ENCODE measurements at regions not wholly inside any gene's neighbourhood (a gene's known extent, or its start where the extent isn't known, plus 50 kb on each side); places are given as distances from the start of the nearest gene placed in this dataset.
"Not testable (repeated sequence)": the region's sequence is repeated elsewhere in the genome, so short reads cannot be mapped to it uniquely, and the experiment has no call there.

DNA sequence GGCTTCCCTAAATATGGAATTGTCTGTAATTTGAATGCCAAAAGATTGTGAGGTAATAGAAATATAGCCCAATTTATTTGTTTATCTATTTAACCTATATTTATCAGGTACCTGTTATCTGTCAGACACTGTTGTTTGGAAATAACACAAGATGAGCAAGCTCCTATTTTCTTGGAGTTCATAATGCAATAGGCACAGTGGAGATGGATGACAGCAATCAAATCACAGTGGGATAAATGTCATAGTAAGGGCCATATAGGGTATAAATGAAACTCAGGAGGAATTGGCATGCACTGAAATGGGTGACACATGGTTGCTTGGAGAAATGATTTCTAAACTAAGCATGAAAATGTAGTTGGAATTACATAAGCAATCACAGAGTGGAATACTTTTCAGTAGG, 761.8 kb upstream of the MBL2 start:
- no peak for DNase-seq (ENCODE audit: low read depth)

DNA sequence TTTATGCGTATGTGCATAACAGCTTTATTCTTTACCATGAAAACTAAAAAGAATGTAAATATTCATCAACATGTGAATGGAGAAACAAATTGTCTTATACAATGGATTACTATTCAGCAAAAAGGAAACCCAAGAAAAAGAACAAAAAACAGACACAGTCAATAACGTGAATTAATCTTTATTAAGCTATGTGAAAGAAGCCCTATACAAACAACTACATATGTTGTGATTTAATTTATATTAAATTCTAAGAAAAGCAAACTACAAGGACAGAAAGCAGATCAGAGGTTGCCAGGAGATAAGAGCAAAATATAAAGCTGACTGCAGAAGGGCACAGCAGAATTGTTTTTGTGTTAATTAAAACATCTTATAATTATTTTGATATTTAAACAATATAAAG, 756.4 kb upstream of the MBL2 start:
- DNase-seq (ENCODE audit: low read depth) = no peak

DNA sequence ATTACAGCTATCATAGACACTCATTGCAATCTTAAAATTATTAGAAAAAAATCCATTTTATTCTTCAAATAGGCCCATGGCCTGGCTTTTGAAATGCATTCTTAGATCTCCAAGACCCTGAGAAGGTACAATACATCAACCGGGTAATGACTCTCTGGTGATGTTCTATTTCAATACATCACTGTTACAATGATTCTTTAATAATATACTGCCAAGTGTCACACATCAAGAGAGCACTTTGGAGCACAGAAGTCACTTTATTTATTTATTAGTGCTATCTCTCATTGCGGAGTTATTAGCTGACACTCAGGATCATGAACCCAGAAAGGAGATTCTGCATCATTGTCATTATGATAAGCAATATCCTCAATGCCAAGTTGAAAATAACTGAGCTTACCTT, 748.5 kb upstream of the MBL2 start:
- DNase-seq (ENCODE audit: low read depth) = no peak

DNA sequence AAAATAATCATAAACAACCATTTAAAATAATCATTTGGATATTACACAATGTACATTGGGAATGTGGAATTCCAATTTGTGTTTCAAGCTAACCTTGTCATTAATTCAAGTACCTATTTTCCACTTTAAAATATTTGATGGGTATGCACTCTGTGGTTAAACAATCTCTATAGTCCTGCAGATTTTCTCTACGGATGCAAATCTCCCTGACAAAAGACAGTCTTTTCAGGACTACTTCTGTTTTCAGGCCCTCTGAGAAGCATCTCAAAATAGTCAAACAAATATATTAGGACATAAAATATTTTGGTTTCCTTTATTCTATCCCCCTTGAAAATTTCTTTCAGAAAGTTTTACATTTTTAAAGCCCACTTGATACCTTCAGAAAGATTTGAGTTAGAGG, 735.6 kb upstream of the MBL2 start:
- no peak for DNase-seq (ENCODE audit: low read depth)

DNA sequence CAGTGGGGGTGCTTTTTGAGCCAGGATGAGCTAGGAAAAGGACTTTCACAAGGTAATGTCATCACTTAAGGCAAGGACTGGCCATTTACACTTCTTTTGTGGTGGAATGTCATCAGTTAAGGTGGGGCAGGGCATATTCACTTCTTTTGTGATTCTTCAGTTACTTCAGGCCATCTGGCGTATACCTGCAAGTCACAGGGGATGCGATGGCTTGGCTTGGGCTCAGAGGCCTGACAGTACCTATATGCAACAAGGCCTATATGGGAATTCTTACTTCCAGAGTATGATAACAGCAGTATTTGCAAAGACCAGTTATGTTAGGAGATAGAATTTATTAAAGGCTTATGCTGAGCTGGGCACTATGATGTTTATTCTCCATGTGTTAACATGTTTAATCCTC, 731.9 kb upstream of the MBL2 start:
- DNase-seq (ENCODE audit: low read depth) = not testable (repeated sequence)

DNA sequence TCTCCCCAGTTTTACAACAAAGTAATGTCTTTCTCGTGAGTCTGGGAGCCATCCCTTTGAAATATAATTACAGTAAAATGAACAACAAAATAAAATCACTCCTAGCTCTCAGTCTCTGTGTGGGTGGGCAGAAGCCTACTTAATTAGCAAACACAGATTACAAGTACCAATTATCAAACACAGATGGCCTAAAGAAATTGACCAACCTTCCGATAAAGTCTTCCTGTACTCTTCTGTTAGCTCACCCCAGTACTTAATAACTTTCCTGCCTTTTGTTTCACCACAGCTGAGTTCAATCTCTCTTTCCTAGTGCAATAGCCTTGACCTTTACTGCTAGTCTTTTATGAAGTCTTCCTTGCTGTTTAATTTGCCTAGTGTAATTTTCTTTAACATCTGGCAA, 719.2 kb upstream of the MBL2 start:
- no peak for DNase-seq (ENCODE audit: low read depth)

DNA sequence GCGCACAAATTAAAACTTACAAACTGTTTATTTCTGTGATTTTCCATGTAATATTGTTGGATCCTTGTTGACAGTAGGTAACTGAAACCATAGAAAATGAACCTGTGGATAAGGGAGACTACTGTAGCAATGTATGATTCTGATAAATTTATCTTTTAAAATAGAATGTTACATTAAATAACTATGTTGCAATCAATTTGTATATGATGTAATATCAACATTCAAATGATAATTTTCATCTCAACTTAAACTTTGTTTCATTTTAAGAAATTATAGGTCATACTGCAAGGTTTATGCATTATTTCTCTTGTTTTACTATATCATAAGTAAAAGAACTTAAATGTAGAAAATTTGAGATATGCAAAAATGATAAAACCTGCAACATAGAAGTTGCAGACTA, 718.0 kb upstream of the MBL2 start:
- no peak for DNase-seq (ENCODE audit: low read depth)

DNA sequence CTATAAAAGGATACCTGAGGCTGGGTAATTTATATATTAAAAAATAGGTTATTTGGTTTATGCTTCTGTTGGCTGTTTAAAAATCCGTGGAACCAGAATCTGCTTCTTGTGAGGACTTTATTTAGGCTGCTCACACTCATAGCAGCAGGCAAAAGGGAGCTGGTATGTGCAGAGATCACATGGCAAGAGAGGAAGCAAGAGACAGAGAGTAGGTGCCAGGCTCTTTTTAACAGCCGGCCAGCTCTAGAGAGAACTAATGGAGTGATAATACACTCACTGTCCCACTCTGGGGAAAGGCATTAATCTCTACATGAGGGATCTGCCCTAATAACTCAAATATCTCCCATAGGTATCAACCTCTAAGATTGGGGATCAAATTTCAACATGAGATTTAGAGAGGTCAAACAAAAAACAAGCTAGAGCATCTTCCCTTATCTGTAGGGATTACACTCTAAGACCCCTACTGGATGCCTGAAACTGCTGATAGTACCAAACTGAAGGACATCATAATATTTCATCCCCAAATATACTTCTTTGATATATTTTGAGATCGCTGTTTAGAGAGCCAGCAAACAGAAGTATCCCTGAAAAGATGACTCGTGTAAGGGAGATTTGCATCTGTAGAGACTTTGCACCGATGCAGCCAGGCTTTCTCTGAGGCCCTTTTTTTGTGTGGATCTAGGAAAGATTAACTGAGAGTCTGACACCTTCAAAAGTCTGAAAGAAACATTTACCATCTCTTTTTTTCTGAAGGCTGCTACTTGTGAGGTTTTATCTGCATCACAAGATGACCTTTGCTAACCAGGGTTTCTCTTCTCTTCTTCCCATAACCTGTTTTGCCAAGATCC, 717.0 kb upstream of the MBL2 start:
- no peak for DNase-seq (ENCODE audit: low read depth)

DNA sequence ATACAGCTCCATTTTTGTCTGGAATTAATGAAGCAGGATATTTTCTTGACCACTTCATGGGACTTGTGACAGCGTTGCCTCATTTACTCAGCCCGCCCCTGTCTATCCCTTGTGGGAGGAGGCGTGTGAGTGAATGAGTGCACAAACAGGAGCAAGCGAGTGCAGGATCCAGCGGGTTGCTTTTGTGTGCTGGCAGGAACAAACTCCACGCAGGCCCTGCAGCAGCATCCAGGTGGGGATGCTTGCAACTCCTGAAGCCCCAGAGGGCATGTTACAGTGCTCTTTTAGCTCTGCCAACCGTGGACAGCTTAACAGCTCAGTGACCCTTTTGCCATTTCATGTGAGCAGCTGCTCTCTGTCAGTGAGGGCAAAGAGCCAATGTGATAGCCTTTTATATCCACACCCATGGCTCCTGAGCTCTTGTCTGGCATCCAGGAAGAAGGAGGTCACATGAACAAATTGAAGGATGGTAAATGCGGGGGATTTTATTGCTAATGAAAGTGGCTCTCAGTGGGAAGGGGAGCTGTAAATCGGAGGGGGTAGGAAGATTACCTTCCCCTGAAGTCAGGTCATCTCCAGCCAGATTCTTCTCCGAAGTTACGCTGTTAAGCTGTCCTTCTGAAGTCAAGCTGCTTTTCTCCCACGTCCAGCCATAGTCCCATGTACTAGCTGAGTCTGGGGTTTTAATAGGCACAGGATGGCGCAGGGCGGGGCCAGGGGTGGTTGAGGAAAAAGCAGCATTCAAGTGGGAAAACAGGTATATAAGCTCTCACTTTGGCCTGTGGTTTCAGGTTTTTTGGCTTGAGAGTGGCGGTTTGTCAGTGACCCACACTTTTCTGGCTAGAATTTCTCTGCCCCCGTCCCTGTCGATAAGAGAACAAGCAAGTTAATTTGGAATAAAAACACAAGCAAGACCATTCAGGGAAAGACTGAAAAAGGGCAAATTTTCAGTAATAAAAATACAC, 714.7 kb upstream of the MBL2 start:
- DNase-seq (ENCODE audit: low read depth) = no peak

DNA sequence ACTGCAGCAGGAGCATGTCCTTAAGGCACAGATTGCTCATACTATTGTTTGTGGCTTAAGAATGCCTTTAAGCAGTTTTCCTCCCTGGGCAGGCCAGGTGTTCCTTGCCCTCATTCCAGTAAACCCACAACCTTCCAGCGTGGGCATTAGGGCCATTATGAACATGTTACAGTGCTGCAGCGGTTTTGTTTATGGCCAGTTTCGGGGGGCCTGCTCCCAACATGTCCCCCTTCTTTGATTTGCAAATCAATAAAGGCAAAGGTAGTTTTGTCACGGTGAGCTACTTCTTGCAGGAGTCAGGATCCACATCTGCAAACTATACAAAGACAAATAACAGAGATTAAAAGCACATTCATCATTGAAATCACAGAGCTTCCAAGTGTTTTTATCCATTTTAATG, 712.8 kb upstream of the MBL2 start:
- not testable (repeated sequence) for DNase-seq (ENCODE audit: low read depth)

DNA sequence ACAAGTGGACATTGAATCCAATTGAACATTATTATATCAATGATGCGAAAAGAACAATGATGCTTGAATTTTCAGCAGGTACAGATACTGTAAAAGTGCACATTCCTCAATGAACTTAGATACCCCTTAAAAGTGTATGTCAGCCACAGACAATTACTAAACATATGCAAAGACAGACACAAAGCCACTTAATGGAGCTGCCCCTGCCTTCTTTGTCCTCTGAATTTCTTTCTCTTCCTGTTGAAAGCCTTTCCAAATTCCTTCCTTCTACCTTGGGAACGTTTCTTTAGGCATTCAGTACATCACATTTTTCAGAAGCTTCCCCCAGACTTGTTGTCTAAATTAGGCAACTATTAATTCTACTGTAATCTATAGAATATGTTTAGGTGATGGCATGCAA, 706.8 kb upstream of the MBL2 start:
- no peak for DNase-seq (ENCODE audit: low read depth)

DNA sequence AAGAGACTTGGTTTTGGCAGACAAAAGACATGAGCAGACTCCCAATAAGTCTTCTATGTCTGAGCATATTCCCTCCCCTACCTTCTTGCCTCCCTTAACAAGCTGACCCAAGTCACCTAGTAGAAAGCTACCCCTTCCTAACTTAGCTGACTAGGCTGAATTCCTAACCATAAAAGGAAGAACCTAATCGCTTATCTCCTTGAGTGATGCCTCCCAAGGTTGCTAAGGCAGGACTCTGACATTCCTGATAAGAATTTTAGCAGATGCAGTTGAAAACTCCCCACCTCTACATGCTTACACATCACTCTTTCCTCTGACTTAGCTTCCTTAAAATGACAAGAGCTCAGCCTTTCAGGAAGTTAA, 704.7 kb upstream of the MBL2 start:
- DNase-seq (ENCODE audit: low read depth) = no peak

DNA sequence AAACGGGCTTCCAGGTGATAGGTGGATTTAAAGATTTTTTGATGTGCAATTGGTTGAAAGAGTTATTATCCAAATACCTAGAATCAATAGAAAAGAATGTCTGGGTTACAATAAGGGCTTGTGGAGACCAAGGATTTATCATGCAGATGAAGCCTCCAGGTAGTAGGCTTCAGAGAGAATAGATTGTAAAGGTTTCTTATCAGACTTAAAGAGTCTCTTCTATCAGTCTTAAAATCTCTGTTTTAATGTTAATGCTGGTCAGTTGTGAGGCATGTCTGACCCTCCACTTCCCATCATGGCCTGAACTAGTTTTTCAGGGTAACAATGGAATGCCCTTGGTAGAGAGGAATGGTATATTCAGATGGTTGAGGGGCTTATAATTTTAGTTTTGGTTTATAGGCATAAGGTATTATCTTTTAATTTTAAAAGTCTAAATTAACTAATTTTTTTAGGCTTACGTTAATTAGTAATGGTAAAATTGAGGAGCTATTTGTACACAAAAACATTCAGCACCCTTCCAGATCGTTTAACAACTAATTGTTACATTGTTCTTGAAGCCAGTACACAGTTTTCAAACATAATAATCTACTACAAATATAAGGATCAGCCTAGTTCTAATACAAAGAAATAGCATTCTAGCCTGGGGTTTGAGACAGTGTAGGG, 704.2 kb upstream of the MBL2 start:
- DNase-seq (ENCODE audit: low read depth) = no peak

DNA sequence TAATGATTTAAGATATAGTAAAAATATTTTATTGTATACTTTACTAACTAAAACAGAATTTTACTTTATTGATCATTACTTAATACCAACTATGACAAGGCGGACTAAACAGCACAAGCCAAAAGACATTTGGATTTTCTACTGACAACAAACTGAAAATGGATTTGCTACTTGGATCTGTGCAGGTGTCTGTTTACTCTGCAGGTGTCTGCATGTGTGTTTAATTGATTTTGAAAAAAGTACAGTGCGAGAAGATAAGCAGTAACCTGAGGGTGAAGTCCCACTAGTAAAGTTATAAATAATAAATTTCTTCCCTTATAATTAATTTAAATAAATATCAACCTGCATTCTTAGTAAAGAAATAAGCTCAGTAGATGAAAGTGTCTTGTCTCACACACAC, 696.8 kb upstream of the MBL2 start:
- no peak for DNase-seq (ENCODE audit: low read depth)

DNA sequence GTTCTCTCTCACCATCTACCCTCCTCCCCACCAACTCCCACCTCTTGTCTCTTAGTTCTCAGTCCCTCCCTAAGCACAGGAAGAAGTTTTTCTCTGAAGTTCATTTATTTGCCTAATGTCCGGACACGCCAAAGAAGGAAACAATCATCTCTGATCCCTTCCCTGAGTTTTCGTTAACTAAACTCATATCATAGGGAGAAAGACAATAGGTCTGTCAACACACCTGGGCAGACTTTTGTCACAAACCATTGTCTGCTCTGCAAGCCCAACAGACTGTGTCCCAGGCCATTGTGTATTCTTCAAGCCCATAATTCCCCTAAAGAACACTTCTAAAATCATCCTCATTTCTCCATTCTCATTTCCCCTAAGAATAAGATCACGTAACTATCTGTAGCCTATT, 691.0 kb upstream of the MBL2 start:
- no peak for DNase-seq (ENCODE audit: low read depth)

DNA sequence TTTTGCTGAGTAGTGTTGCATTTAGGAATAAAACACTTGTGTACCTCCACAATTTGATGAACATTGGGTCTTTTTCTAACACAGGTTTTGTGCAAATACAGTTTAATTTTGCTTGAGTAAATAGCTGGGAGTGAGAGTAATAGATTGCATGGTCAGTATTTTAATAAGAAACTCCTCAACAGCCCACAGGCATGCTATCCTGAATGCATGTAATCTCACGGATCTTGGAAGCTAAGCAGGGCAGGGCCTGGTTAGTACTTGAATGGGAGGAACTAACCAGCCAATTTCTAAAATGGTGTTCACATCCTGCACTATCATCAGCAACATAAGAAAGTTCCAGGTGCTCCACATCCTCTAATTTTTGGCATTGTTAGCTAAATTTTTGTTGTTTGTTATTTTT, 685.4 kb upstream of the MBL2 start:
- DNase-seq (ENCODE audit: low read depth) = no peak

DNA sequence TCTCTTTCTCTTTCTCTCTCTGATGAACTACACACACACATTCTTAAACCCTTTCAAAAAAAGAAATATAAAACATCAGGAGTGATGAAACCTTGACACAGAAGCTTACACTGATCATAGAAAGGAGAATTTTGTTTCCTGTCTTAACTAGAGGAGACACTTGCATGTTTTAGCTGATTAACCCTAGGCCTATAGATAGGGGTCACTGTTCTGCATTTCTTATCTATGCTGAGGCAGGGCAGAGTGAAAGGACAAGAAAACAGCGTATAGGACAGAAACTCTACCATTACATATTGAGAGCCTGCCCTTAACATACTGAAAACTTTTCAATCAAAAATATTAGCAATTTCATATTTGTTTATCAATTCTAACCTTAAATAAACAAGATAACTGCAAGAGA, 680.6 kb upstream of the MBL2 start:
- no peak for DNase-seq (ENCODE audit: low read depth)

DNA sequence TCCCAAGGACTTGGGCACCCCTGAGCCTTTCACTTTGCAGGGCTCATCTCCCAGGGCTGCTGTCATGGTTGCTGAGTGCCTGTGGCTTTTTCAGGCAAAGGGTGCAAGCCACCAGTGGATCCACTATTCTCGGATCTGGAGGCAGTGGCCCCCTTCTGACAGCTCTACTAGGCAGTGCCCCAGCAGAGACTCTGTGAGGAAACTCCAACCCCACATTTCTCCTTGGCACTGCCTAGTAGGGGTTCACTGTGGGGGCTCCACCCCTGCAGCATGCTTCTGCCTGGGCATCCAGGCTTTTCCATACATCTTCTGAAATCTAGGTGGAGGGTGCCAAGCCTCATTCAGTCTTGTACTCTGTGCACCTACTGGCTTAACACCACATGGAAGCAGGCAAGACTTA, 675.0 kb upstream of the MBL2 start:
- no peak for DNase-seq (ENCODE audit: low read depth)

DNA sequence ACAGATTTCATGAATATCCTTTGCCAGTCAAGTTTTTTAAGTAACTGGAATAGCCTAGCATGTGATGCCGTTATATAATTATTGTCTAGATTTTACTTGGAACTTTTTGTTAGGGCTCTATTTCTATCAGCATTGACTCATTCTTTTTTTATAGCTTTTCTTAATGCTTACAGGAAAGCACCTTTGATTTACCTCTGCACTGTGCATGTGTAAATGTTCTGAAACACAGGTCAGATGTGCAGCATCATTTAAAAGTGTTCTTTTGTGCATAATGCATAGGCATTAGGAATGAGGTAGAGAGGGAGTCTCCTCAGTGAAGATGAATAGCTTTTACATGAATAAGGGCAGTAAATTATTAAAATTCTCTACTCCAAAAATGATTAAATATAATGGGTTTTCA, 669.3 kb upstream of the MBL2 start:
- DNase-seq (ENCODE audit: low read depth) = no peak

DNA sequence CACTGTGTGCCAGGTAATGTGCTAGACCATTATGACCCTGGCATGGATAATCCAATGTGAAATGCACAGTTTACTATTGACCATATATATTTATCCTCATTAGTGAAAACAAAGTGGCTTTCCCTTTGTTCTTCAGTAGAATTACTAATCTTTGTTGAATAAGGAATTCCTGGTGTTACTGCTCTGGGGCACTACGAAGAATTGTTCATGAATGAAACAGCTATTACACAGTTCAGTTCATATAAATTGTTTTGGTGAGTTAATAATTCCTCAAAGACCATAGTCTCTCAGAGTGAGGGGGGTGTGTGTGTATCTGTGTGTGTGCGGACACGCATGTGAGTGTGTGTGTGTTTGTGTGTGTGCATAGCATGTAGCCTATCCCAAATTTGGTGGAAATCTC, 668.0 kb upstream of the MBL2 start:
- DNase-seq (ENCODE audit: low read depth) = no peak

DNA sequence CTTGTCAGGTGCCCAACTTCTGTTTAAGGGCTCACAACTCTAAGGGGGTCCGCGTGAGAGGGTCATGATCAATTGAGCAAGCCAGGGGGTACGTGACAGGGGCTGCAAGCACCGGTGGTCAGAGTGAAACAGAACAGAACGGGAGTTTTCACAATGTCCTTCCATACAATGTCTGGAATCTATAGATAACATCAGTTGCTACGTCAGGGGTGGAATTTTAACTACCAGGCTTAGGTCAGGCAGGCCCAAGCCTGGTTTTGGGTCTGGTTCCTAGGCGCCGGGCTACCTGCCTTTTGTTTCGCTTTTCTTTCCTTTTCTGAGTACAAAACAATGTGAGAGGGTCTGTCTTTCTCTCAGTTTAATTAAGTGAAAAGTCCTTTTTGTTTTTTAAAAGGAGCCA, 666.5 kb upstream of the MBL2 start:
- DNase-seq (ENCODE audit: low read depth) = not testable (repeated sequence)

DNA sequence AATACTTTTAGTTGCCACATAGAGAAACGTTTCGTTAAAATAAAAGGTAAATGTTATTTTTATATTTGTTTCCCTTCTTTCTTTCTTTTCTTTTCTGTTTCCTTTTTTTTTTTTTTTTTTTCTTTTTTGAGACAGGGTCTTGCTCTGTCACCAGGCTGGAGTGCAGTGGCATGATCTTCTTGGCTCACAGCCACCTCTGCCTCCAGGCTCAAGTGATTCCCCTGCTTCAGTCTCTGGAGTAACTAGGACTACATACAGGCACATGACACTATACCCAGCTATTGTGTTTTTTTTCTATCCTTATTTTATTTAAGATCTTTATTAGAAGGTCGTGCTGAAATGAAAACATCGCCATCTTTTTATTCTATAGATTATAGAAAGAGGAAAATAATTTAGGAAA, 661.8 kb upstream of the MBL2 start:
- DNase-seq (ENCODE audit: low read depth) = no peak

DNA sequence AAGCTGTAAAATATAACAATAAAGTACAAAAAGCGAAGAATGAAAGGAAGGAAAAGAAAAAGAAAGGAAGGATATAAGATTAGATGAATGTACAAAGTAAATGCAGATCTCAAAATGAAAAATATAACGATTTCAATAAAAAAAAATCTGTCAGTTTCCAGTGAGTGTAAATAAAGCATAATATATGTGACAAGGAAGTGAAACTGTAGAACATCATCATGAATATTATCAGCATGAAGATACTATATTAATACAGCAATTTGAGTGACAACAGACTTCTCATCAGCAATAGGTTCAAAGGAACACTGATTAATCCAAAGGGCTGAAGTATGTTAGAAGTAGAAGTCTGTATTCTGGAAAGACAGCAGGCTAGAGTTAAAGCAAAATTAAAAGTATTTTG, 659.5 kb upstream of the MBL2 start:
- DNase-seq (ENCODE audit: low read depth) = no peak

Measured in iris pigment epithelial cell (primary cell).